NCI-H1092 treated with DMSO at 0.1 percent for 48 hours (cell line): ENCODE measurements at regions not wholly inside any gene's neighbourhood (a gene's known extent, or its start where the extent isn't known, plus 50 kb on each side); places are given as distances from the start of the nearest gene placed in this dataset.
"Not testable (repeated sequence)": the region's sequence is repeated elsewhere in the genome, so short reads cannot be mapped to it uniquely, and the experiment has no call there.

Experiments used
- DNase-seq: peaks from one replicate; lab custom pipeline; 2025; lab: John Stamatoyannopoulos, UW

DNA sequence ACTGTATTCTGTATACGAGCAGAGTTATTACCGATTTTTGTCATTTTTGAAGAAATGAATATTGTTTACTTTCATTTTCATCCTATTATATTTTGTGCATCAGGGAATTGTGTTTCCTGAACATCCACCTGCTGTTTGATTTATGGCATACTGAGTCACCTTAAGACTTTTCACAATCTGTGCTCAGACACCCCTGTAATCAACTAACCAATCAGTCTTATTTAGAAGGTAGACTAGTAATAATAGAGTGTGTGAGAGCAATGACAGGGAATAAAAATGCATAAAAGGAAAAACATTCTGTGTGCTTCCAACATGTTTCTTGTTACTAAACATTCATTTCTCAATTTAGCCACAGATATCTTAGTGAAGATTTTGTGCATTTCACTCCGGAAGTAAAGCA lies 1413.6 kb upstream of the ACO1 start:
- no peak for DNase-seq

DNA sequence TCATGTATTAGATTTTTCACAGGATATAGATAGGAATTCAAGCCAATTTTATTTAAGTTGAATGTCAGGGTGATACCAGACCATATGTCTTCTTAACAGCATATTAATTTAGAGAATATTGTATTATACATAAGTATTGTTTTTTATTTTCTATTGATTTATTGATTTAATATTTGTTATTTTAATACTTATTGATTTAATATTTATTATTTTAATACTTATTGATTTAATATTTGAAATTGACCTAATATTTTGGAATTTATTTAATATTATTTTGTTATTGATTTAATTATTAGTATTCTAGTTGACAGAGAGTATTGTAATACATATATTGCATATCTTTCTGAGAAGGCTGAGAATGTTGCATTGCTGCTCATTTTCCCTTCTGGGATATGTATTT lies 1411.8 kb upstream of the ACO1 start:
- DNase-seq: no peak

DNA sequence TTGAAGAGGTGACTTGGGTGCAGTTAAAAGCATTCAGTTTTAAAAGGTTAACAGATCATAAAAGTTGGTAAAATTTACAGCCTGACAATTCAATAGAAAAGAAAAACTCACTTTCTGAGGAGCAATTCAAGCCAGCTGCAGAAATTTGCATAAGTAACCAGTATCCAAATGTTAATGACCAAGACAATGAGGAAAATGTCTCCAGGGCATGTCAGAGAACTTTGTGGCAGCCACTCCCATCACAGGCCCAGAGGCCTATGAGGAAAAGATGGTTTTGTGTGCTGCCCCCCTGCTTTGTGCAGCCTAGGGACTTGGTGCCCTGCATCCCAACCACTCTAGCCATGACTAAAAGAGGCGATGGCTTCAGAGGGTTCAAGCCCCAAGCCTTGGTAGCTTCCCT lies 1406.5 kb upstream of the ACO1 start:
- no peak for DNase-seq

DNA sequence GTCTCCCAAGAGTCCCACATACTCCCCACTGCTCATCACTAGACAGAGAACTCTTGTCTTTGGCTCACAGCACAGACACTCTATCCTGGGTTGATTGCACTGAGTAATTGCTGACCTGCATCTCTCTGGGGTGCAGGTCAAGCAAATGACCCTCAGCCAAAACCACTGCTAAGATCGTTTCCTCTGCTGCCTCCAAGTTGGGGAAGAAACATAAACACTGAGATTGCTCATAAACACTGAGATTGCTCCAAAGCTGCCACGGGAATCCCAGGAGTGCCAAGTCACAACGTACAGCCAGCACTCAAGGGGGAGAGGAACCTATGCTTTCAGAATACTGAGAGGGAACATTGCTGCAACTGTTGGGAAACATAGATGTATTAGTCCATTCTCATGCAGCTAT lies 1402.1 kb upstream of the ACO1 start:
- DNase-seq: no peak

DNA sequence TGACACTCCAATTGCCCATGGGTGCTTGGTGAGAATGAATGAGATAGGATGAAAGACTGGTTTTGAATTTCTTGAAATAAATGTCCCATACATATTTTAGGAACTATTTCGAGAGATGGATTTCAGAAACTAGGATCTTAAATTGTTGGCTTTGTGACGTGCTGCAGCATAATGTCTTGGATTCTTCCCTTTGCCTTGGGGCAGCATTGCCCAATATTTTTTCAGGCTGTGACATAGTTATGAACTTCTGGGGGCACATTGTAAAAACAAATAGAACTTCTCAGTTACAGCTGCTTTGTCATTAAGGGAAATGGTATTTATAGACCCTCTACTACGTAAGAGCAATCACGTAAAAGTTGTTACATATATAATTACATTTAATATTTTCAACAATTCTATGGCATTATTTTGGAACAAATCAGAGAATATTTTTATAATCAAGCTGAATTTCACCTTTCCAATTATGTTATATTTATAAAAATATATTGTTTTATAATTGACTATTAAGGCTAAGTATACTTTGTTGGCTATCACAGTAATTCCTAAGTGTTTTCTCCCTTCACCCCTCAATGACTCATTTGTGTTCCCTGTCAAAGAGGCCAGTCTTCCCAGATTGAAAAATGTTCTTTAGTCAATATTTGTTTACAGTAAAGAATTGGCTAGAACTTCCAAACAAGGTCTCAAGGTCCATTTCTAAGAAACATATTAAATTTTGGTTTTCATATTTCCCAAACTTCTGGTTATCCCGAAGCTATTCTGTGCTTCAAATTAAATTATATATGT lies 1388.3 kb upstream of the ACO1 start:
- no peak for DNase-seq

DNA sequence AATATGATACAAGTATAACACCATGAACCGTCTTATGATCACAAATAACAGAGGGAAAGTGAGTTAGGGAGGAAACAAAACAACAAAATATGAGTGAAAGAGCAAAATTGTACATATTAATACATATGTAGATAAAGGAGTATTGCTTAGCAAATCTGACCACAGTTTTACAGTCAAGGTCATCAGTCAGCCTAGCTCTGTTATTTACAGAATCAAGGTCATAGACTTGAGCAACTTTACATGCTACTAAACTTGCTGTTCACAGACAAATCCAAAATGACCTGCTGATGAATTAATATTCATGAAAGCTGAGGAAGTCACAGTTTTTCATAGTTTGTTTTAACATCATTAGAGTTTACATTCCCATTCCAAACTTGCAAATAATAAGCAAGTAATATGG lies 1387.7 kb upstream of the ACO1 start:
- no peak for DNase-seq

DNA sequence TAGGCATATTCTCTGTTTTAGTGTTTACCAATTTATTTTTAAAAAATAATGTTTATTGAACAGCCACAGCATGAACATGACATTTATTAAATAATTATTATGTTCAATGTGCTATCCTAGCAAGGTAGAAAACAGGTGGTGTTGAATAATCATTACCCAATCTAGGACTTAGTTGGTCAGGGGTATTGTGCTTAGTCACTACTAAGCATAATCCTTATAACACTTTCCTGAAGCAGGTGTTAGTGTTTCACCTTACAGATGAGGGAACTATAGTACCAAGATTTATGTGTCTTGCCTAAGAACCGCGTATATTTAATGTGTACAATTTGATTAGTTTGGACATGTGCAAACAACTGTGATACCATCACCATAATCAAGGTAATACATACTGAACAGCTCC lies 1387.2 kb upstream of the ACO1 start:
- DNase-seq: no peak

DNA sequence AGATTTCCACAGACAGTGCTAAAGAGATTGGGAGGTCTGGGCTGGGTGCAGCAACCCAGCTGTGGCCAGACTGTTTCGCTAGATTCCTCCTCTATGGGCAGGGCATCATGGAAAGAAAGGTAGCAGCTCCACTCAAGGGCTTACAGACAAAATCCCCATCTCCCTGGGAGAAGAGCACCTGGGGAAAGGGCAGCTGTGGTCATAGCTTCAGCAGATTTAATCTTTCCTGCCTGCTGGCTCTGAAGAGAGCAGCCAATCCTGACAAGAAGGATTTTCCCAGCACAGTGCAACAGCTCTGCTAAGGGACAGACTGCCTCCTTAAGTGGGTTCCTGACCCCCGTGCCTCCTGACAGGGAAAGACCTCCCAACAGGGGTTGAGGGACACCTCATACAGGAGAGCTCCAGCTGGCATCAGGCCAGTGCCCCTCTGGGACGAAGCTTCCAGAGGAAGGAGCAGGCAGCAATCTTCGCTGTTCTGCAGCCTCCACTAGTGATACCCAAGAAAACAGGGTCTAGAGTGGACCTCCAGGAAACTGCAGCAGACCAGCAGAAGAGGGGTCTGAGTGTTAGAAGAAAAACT lies 1379.3 kb upstream of the ACO1 start:
- no peak for DNase-seq

DNA sequence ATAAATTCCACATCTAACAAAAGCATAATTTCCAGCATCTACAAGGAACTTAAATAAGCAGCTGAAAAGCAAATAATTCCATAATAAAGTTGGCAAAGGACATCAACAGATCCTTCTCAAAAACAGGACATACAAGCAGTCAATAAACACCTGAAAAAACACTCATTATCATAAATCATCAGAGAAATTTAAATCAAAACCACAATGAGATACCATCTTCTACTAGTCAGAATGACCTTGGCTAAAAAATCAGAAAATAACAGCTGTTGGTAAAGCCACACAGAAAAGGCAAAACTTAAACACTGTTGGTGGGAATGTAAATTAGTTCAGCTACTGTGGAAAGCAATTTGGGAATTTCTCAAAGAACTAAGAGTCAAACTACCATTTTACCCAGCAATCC lies 1371.1 kb upstream of the ACO1 start:
- DNase-seq: no peak

DNA sequence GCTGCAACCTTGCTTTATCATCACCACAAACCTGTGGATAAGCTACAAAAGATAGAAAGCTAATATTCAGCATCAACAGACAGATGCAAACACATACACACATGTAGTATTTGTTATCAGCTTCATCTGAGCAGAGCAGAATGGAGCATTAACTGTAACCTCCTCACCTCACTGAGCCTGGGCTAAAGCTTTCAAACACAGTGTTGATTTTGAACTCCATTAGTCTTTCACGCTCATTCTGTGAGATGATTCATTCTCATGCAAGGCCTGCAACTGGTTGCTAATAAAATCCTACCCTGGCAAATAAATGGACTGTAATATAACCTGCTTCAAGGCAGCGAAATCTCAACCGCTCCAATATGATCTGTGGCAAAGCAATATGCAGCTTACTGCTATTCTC lies 1360.6 kb upstream of the ACO1 start:
- peak; percentile 80 for DNase-seq

DNA sequence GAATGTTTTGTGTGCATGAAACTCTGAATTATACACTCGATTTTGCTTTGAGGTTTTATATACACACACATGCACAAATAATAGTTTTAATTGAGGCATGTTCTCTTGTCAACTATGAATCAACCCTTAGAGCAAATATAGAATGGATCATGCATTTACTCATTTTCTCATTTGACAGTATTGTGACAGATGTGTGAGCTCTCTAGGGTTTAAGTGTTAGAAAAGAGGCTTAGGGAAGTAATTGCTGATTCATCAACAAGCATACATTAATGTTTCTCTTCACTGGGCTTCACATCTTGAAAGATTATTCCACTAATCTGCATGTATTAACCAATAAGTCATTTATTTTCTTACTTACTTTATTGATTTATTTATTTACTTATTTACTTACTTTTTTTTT lies 1356.8 kb upstream of the ACO1 start:
- no peak for DNase-seq

DNA sequence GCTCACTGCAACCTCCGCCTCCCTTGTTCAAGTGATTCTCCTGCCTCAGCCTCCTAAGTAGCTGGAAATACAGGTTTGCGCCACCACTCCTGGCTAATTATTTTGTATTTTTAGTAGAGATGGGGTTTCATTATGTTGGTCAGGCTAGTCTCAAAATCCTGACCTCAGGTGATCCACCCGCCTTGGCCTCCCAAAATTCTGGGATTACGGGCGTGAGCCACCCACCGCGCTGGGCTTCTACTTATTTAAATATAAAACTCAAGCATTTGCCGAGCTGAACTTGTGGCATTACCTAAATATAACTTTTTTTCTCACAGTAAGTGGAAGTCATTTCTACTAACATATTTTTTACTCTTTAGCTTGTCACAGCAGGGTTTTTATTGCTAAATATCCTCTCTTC lies 1356.3 kb upstream of the ACO1 start:
- DNase-seq: no peak

DNA sequence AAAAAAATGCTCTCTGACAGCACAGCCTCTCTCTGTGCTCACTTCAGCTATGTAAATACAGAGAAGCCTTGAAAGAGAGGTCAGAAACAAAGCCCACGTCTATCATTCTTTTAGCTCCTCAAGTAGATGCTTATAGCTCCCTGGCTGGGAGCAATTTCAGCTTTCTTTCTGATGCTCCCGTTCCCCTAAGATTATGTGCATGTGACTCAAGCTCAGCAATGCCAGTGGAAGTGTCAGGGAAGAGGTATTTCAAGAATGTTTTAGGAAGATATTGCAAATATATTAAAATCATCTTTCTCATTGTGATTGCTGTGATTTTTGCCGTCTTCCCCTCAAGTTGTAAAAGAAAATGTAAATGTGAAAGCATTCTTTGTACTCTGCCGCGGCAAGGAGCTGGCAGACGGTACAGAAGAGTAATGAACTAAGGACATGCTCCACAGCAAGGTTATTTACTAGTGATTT lies 1353.7 kb upstream of the ACO1 start:
- no peak for DNase-seq

DNA sequence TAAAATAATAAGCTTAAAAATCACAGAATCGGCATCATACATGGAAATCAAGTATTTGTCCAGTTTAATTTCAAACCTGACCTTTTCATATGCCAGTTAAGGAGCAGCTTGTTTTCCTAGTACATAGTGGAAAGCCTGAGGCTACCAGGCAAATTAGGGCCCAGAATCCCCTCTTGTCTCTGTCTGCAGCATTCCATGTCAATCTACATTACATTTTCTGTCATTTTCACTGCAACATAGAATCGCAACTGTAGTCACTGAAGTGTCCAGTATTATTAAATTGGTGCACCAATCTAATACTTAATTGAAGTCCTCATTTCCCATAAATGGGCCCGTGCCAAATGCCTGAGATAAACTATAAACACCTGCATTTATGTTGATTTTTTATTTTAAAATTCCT lies 1352.2 kb upstream of the ACO1 start:
- no peak for DNase-seq

DNA sequence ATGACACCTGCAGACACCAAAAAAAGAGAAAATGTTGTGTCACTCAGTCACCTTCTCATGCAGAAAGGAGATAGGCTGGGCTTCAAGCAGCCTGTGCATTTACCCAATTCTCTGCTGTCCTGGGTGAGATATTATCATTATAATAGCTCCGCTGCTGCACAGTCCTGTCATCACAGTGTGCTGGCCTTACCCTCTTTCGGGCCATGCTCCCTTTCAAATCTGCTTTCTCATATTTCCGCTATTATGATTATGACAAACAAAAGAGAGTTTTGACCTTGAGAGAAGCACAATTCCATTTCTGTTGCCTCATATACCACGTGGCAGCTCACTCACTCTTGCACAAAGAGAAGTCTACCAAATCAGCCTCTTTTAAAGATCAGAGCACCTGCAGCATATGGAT lies 1350.1 kb upstream of the ACO1 start:
- peak; percentile 90 for DNase-seq

DNA sequence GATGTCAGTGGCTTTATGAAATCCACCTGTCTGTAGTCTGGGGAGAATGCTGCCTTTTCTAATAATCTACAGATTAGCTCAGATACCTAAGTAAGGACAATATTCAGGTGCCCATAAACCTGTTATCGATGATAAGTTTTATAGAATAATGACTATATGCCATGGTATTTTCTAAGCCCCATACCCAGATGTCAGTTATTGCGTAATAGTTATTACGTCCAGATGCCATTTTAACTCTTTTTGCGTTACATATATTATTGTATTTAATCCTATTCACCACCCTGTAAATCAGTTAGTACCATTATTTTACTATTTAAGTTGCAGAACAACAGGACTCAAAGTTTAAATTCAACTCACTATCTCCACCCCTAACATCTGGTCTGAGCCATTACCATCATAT lies 1343.9 kb upstream of the ACO1 start:
- DNase-seq: no peak

DNA sequence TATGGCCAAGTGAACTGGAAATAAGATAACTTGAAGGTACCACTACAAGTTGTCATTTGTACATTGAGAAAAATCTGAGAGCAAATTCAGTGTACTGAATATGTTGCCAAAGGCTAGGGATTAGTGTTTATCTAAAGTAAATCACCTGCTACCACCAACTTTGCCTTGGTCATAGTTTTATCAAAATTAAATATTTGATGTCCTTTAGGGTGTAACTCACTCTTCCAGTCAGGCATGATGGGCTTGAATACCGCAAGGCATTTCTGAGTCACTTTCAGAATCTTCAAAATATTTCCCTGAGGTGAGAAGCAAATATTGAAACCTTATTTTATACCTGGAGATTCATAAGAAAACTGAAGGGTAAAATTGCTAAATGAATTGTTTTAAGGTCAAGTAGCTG lies 1338.6 kb upstream of the ACO1 start:
- no peak for DNase-seq

DNA sequence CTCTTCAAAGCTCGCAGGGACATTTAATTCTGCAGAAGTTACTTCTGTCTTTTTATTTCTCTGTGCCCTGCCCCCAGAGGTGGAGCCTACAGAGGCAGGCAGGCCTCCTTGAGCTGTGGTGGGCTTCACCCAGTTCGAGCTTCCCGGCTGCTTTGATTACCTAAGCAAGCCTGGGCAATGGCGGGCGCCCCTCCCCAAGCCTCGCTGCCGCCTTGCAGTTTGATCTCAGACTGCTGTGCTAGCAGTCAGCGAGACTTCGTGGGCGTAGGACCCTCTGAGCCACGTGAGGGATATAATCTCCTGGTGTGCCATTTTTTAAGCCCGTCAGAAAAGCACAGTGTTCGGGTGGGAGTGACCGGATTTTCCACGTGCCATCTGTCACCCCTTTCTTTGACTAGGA lies 1322.9 kb upstream of the ACO1 start:
- not testable (repeated sequence) for DNase-seq

DNA sequence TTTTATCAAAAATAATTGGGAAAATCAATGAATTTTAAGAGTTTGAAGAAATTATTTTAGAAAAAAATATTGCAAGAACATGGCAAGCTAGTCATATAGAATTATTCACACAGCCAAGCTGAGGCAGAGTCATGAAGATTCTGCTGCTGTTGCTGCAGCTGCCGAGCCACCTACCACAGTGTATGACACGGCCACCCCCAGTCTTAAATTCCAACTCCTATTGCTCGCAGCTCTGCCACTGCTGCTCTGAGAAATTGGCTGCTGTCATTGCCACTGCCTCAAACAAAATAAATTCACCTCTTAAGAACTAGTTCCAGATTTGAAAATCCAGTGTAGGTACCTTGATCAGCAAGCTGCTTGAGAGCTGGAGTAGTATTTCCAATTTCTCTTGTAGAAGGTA lies 1318.8 kb upstream of the ACO1 start:
- no peak for DNase-seq

DNA sequence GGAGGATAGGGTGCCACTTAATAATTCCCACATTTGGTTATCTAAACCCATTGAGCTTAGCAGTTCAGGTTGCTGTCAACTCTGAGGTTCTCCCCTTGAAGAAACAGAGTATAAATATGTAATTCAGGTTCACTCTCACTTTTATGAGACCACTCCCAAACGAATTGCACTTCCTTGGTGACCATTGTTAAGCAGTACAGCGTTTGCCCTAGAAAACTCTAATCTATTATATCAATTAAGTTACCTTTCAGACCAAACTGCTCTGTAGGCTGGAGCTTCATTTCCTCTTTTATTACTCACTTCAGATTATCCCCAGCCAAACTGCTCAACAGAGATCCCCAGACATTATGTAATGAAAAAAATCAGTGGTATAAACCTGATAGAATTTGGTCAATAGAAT lies 1317.0 kb upstream of the ACO1 start:
- DNase-seq: no peak

DNA sequence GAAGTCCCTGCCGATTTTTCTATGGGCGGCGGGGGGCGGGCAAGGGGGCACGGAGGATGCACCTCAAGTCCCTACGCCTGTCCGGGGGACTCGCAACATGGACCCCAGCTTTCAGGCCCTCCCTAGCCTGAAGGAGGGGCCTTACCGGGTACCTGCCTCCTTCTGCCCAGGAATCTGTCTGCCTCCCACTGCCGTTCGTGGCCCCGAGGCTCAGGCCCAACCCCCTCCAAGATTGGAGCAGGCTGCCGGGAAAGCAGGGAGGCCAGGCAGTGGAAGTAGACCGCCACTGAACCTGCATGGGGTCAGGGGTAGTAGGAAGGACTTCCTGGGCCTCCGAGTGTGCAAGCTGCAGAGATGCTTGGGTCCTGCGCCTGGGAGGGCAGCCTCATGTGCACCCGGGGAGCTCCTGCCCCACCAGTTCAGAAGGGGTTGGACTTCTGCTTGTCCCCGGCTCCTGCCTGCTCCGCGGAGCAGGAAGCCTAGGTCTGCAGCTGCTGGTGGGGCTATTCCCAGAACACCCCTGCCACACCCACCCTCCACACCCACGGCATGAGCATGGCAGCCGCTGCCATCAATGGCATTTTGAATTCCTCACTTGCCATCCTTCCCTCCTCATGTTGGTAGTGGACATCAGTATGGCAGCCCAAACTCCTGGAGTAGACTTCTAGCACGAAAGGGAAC lies 1312.7 kb upstream of the ACO1 start:
- DNase-seq: no peak

DNA sequence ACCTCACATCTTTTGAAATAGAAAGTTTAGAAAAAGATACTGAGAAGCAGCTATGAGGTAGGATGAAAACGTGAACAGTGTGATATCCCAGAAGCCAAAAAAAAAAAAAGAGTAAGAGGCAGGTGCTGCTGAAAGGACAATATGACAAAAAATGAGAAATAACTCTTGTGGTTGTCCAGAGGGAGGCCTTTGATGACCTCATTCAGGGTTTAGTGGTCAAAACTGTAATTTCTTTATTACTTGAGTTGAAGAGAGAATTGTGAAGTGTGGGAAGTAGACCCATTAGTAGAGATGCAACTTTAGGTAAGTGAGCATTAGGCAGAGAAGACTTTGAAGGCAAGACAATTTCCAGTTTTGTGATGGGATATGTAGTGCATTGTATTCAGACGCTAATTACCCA lies 1306.3 kb upstream of the ACO1 start:
- DNase-seq: no peak

DNA sequence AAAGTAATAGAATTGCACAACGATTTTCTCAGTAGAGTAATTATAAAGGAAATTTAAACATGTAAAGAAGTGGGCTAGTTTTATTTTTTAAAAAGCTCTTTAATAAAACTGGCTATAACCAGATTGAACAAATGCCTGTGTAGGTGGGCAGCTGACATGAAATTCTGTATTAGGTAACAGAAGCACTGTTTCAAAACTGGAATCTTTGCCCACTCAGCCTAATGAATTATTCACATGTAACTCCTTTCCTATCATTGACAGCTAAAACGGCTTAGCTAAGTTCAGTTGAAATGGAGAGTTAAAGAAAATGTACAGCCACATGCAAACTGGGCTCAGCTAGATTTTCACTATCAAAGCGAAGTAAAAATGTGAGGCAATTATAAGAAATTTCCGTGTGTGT lies 1300.1 kb upstream of the ACO1 start:
- no peak for DNase-seq
